HEK293T (cell line): ENCODE measurements at regions not wholly inside any gene's neighbourhood (a gene's known extent, or its start where the extent isn't known, plus 50 kb on each side); places are given as distances from the start of the nearest gene placed in this dataset.

Experiments
- ARNT ChIP-seq: fragments of 450-650 bp; IDR thresholded peaks from 2 replicates; pipeline ENCODE4 v1.6.1; 2017; ENCODE audit warnings: mild to moderate bottlenecking
- ELF4 ChIP-seq: fragments of 450-650 bp; IDR thresholded peaks from 2 replicates; pipeline ENCODE4 v1.6.1; 2017; ENCODE audit warnings: antibody characterized with exemption
- FOXA1 ChIP-seq: fragments of 450-650 bp; IDR thresholded peaks from 2 replicates; pipeline ENCODE4 v1.6.1; 2016; ENCODE audit warnings: mild to moderate bottlenecking
- FOXK2 ChIP-seq: fragments of 450-650 bp; IDR thresholded peaks from 2 replicates; pipeline ENCODE4 v1.6.1; 2016; ENCODE audit warnings: mild to moderate bottlenecking
- L3MBTL2 ChIP-seq: fragments of 450-650 bp; conservative IDR thresholded peaks from 2 replicates; pipeline ENCODE4 v1.6.1; 2016; ENCODE audit warnings: mild to moderate bottlenecking
- SP1 ChIP-seq: fragments of 450-650 bp; IDR thresholded peaks from 2 replicates; pipeline ENCODE4 v1.6.1; 2017
- ZNF384 ChIP-seq: fragments of 450-650 bp; IDR thresholded peaks from 2 replicates; pipeline ENCODE4 v1.6.1; 2016
- TF ChIP-seq, protein P1 (sequence below): fragments of 450-650 bp; IDR thresholded peaks from 2 replicates; pipeline ENCODE4 v1.6.1; 2016

- TF ChIP-seq L3MBTL2 (no peak), SP1 (no peak), ARNT (no peak), ELF4 (no peak), FOXK2 (no peak), ZNF384 (no peak), FOXA1 (no peak)
- TF ChIP-seq, protein P1, sequence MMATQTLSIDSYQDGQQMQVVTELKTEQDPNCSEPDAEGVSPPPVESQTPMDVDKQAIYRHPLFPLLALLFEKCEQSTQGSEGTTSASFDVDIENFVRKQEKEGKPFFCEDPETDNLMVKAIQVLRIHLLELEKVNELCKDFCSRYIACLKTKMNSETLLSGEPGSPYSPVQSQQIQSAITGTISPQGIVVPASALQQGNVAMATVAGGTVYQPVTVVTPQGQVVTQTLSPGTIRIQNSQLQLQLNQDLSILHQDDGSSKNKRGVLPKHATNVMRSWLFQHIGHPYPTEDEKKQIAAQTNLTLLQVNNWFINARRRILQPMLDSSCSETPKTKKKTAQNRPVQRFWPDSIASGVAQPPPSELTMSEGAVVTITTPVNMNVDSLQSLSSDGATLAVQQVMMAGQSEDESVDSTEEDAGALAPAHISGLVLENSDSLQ: no peak
These were observed 2375.8 kb upstream of the TENM3 start for GRCh38 chr4:179867300-179867878.
